Trophoblast cell (in vitro differentiated cells and primary cell): ENCODE measurements at regions not wholly inside any gene's neighbourhood (a gene's known extent, or its start where the extent isn't known, plus 50 kb on each side); places are given as distances from the start of the nearest gene placed in this dataset.
"Not testable (repeated sequence)": the region's sequence is repeated elsewhere in the genome, so short reads cannot be mapped to it uniquely, and the experiment has no call there.

Source experiments
- DNase-seq, 2 donors: peaks; one replicate each; pipeline ENCODE4 v3.0.0-alpha.2; 2016
- H2AFZ ChIP-seq: 2 replicates; pipeline ENCODE4 v1.6.1; 2013; ENCODE audit warnings: low read length, moderate library complexity, mild to moderate bottlenecking; ENCODE audit not compliant: insufficient read depth, poor library complexity
- H2AK5ac ChIP-seq: 2 replicates; pipeline ENCODE4 v1.6.1; 2013; ENCODE audit warnings: mild to moderate bottlenecking, low read length
- H2BK120ac ChIP-seq: 2 replicates; pipeline ENCODE4 v1.6.1; 2013; ENCODE audit warnings: low read length, mild to moderate bottlenecking, moderate library complexity; ENCODE audit not compliant: insufficient read depth, poor library complexity
- H2BK12ac ChIP-seq: 2 replicates; pipeline ENCODE4 v1.6.1; 2013; ENCODE audit warnings: mild to moderate bottlenecking, low read length, moderate library complexity
- H2BK5ac ChIP-seq: 2 replicates; pipeline ENCODE4 v1.6.1; 2013; ENCODE audit warnings: low read length, low read depth, moderate library complexity, mild to moderate bottlenecking; ENCODE audit not compliant: poor library complexity
- H3K14ac ChIP-seq: 2 replicates; pipeline ENCODE4 v1.6.1; 2013; ENCODE audit warnings: mild to moderate bottlenecking, low read length
- H3K18ac ChIP-seq: 2 replicates; pipeline ENCODE4 v1.6.1; 2013; ENCODE audit warnings: mild to moderate bottlenecking, low read length
- H3K23ac ChIP-seq: 2 replicates; pipeline ENCODE4 v1.6.1; 2013; ENCODE audit warnings: low read length
- H3K27ac ChIP-seq: 2 replicates; pipeline ENCODE4 v1.5.1; 2013; ENCODE audit warnings: low read depth, mild to moderate bottlenecking, inconsistent platforms, low read length, moderate library complexity
- H3K27me3 ChIP-seq: 2 replicates; pipeline ENCODE4 v1.6.1; 2013; ENCODE audit warnings: inconsistent platforms, mild to moderate bottlenecking, low read length, moderate library complexity; ENCODE audit not compliant: insufficient read depth
- H3K36me3 ChIP-seq, 2 experiments: 1 replicate in 1 of 2; 2 replicates in 1 of 2; pipeline ENCODE4 v1.6.1; 2013; ENCODE audit warnings: low read length in 2 of 2, mild to moderate bottlenecking in 2 of 2, moderate library complexity in 1 of 2; ENCODE audit not compliant: insufficient read depth in 2 of 2, control insufficient read depth in 1 of 2
- H3K4ac ChIP-seq: 2 replicates; pipeline ENCODE4 v1.6.1; 2013; ENCODE audit warnings: low read depth, mild to moderate bottlenecking, low read length, moderate library complexity
- H3K4me1 ChIP-seq, 2 experiments: 1 replicate in 1 of 2; 2 replicates in 1 of 2; pipeline ENCODE4 v1.6.1; 2013; ENCODE audit warnings: low read length in 2 of 2, mild to moderate bottlenecking in 2 of 2, moderate library complexity in 1 of 2; ENCODE audit not compliant: insufficient read depth in 2 of 2, control insufficient read depth in 1 of 2
- H3K4me2 ChIP-seq: 2 replicates; pipeline ENCODE4 v1.6.1; 2013; ENCODE audit warnings: inconsistent platforms, mild to moderate bottlenecking, low read length, moderate library complexity
- H3K4me3 ChIP-seq: 2 replicates; pipeline ENCODE4 v1.5.1; 2013; ENCODE audit warnings: mild to moderate bottlenecking, low read depth, low read length, inconsistent platforms
- H3K79me1 ChIP-seq: one replicate; pipeline ENCODE4 v1.6.1; 2013; ENCODE audit warnings: low read length
- H3K79me2 ChIP-seq: 2 replicates; pipeline ENCODE4 v1.6.1; 2013; ENCODE audit warnings: low read length, mild to moderate bottlenecking; ENCODE audit not compliant: control insufficient read depth, insufficient read depth, poor library complexity
- H3K9ac ChIP-seq: 2 replicates; pipeline ENCODE4 v1.6.1; 2013; ENCODE audit warnings: mild to moderate bottlenecking, low read length
- H3K9me3 ChIP-seq: 2 replicates; pipeline ENCODE4 v1.6.1; 2013; ENCODE audit warnings: low read depth, mild to moderate bottlenecking, control low read depth, inconsistent platforms, low read length; ENCODE audit not compliant: insufficient read depth
- H4K12ac ChIP-seq: 2 replicates; pipeline ENCODE4 v1.6.1; 2013; ENCODE audit warnings: low read depth, mild to moderate bottlenecking, low read length, moderate library complexity
- H4K8ac ChIP-seq: 2 replicates; pipeline ENCODE4 v1.6.1; 2013; ENCODE audit warnings: low read depth, mild to moderate bottlenecking, low read length, moderate library complexity
- H4K91ac ChIP-seq: one replicate; pipeline ENCODE4 v1.6.1; 2013; ENCODE audit warnings: low read depth, mild to moderate bottlenecking, low read length, moderate library complexity
- WGBS: extraction: QIAGEN DNeasy Blood & Tissue Kit; methylation state at CpG from one replicate; pipeline ENCODE4 v1.1.7; 2013; ENCODE audit warnings: missing lambda C conversion rate; ENCODE audit not compliant: insufficient read length, insufficient coverage; ENCODE audit errors: extremely low coverage; 5-methylcytosine and 5-hydroxymethylcytosine counted together

DNA sequence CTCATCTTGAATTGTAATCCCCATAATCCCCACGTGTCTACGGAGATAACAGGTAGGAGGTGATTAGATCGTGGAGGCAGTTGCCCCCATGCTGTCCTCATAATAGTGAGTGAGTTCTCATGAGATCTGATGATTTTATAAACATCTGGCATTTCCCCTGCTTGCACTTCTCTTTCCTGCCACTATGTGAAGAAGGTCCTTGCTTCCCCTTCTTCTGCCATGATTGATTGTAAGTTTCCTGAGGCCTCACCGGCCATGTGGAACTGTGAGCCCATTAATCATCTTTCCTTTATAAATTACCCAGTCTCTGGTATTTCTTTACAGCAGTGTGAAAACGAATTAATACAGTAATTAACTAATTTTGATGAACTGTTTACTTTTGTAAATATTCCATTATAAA, 582.5 kb downstream of the TSN start:
- Histone ChIP-seq H2BK120ac (no peak overlapping the region), H4K12ac (no peak overlapping the region), H3K23ac (no peak overlapping the region), H3K4me2 (no peak overlapping the region), H3K79me2 (no peaks in the 10 kb centered on the region), H3K9ac (no peak overlapping the region), H2AK5ac (no peak overlapping the region), H3K4me1 (no peaks in the 10 kb centered on the region), H3K4me3 (no peak overlapping the region), H3K18ac (no peak overlapping the region), H2BK12ac (no peak overlapping the region), H3K27me3 (no peaks in the 10 kb centered on the region), H3K79me1 (no peaks in the 10 kb centered on the region), H3K9me3 (no peaks in the 10 kb centered on the region), H4K8ac (no peak overlapping the region), H4K91ac (no peak overlapping the region), H3K14ac (no peak overlapping the region), H3K4ac (no peak overlapping the region), H3K36me3 (no peaks in the 10 kb centered on the region), H3K27ac (no peak overlapping the region), H2AFZ (no peak overlapping the region), H2BK5ac (no peak overlapping the region)
- no peak for DNase-seq
- no CpG with 5 or more reads among the region's 5 CpGs for WGBS

DNA sequence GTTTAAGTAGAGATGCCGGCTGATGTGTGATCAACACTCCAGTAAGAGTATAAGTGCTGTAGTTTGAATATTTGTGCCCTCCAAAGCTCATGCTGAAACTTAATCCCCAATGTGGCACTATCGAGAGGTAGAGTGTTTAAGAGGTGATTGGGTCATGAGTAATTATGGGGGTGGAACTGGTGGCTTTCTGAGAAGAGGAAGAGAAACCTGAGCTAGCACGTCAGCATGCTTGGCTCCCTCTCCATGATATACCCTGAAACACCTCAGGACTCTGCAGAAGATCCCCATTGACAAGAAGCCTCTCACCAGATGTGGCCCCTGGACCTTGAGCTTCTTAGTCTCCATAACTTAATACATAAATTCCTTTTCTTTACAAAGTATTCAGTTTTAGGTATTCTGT, 584.8 kb downstream of the TSN start:
- H4K91ac ChIP-seq = no peak overlapping the region
- no peaks in the 10 kb centered on the region for H3K79me1 ChIP-seq
- no peak overlapping the region for H3K27ac ChIP-seq
- H4K8ac ChIP-seq = no peak overlapping the region
- H3K27me3 ChIP-seq = no peaks in the 10 kb centered on the region
- H2BK120ac ChIP-seq = no peak overlapping the region
- H2BK12ac ChIP-seq = no peak overlapping the region
- no peaks in the 10 kb centered on the region for H3K4me1 ChIP-seq
- H3K36me3 ChIP-seq = no peaks in the 10 kb centered on the region
- H3K14ac ChIP-seq = no peak overlapping the region
- H3K79me2 ChIP-seq = no peaks in the 10 kb centered on the region
- H3K4ac ChIP-seq = no peak overlapping the region
- no peak overlapping the region for H3K9ac ChIP-seq
- no peak overlapping the region for H4K12ac ChIP-seq
- H2AK5ac ChIP-seq = no peak overlapping the region
- no peak for DNase-seq
- H3K9me3 ChIP-seq = no peaks in the 10 kb centered on the region
- no CpG with 5 or more reads among the region's 3 CpGs for WGBS
- H2BK5ac ChIP-seq = no peak overlapping the region
- H3K4me3 ChIP-seq = no peak overlapping the region
- no peak overlapping the region for H2AFZ ChIP-seq
- no peak overlapping the region for H3K18ac ChIP-seq
- H3K4me2 ChIP-seq = no peak overlapping the region
- no peak overlapping the region for H3K23ac ChIP-seq

DNA sequence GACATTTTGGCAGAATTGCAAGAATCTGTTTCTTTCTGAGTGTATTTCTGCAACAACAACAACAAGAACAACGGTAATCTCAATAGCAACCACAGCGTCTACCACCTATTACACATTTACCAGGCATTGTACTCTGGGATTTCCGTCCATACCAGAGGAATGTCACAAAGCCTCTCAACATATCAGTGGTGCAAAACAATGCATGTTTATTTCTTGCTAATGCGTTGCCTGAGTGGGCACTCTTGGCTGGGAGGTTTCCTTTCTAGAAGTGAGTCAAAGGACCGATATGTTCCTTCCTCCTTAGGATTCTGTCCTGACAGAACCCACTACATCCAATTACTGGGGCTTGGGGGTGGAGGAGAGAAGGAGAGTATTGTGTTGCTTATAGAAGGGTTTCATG, 585.6 kb downstream of the TSN start:
- Histone ChIP-seq H2AFZ (no peak overlapping the region), H3K27me3 (no peaks in the 10 kb centered on the region), H3K14ac (no peak overlapping the region), H3K79me1 (no peaks in the 10 kb centered on the region), H2BK120ac (no peak overlapping the region), H3K4me2 (no peak overlapping the region), H3K4ac (no peak overlapping the region), H3K4me1 (no peaks in the 10 kb centered on the region), H3K36me3 (no peaks in the 10 kb centered on the region), H3K4me3 (no peak overlapping the region), H3K23ac (no peak overlapping the region), H4K8ac (no peak overlapping the region), H3K79me2 (no peaks in the 10 kb centered on the region), H3K9me3 (no peaks in the 10 kb centered on the region), H2BK5ac (no peak overlapping the region), H2BK12ac (no peak overlapping the region), H2AK5ac (no peak overlapping the region), H4K91ac (no peak overlapping the region), H3K18ac (no peak overlapping the region), H4K12ac (no peak overlapping the region), H3K9ac (no peak overlapping the region), H3K27ac (no peak overlapping the region)
- WGBS = no CpG with 5 or more reads among the region's 5 CpGs
- no peak for DNase-seq

DNA sequence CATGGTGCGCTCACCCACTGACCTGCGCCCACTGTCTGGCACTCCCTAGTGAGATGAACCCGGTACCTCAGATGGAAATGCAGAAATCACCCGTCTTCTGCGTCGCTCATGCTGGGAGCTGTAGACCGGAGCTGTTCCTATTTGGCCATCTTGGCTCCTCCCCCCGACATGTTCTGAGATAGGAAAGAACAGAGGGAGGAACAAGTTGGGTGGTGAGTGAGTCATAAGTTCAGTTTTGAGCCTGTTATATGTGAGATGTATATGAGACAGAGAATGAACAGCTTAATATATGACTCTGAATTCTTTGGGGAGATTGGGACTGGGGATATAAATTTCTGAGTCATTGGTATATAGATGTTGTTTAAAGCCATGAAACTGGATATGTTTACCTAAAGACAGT, 596.7 kb downstream of the TSN start:
- not testable (repeated sequence) for H3K27me3 ChIP-seq, H3K4me1 ChIP-seq, H3K79me1 ChIP-seq, H3K14ac ChIP-seq, H3K4me2 ChIP-seq, H2BK5ac ChIP-seq, H3K23ac ChIP-seq, H3K36me3 ChIP-seq, H2AK5ac ChIP-seq, H3K4ac ChIP-seq, H3K9me3 ChIP-seq, H2BK12ac ChIP-seq, H3K18ac ChIP-seq, H2AFZ ChIP-seq, H4K12ac ChIP-seq, H3K27ac ChIP-seq, H3K79me2 ChIP-seq, H2BK120ac ChIP-seq, H3K4me3 ChIP-seq, DNase-seq, H3K9ac ChIP-seq, H4K91ac ChIP-seq, H4K8ac ChIP-seq
- WGBS = no CpG with 5 or more reads among the region's 8 CpGs
